Mesenchymal stem cell (in vitro differentiated cells and primary cell): ENCODE measurements at regions not wholly inside any gene's neighbourhood (a gene's known extent, or its start where the extent isn't known, plus 50 kb on each side); places are given as distances from the start of the nearest gene placed in this dataset.

Experiments used
- DNase-seq: peaks from one replicate; pipeline ENCODE4 v3.0.0-alpha.2; 2013
- H2AFZ ChIP-seq: one replicate; pipeline ENCODE4 v1.6.1; 2013; ENCODE audit warnings: low read depth, mild to moderate bottlenecking, control low read depth, inconsistent platforms, low read length, moderate library complexity
- H2AK5ac ChIP-seq: 2 replicates; pipeline ENCODE4 v1.6.1; 2013; ENCODE audit warnings: low read length, moderate library complexity, mild to moderate bottlenecking, inconsistent platforms; ENCODE audit not compliant: severe bottlenecking
- H2BK120ac ChIP-seq: one replicate; pipeline ENCODE4 v1.6.1; 2013; ENCODE audit warnings: low read depth, mild to moderate bottlenecking, inconsistent platforms, low read length, moderate library complexity
- H2BK12ac ChIP-seq, 2 experiments: one replicate each; pipeline ENCODE4 v1.6.1; 2013; ENCODE audit warnings: inconsistent platforms in 2 of 2, low read length in 2 of 2, mild to moderate bottlenecking in 2 of 2, moderate library complexity in 2 of 2, control low read depth in 1 of 2
- H2BK15ac ChIP-seq: one replicate; pipeline ENCODE4 v1.6.1; 2013; ENCODE audit warnings: mild to moderate bottlenecking, low read depth, inconsistent platforms; ENCODE audit not compliant: poor library complexity, severe bottlenecking
- H2BK5ac ChIP-seq: 2 replicates; pipeline ENCODE4 v1.6.1; 2013; ENCODE audit warnings: low read depth, mild to moderate bottlenecking, low read length, control low read depth, inconsistent platforms; ENCODE audit not compliant: poor library complexity, severe bottlenecking
- H3K14ac ChIP-seq, 2 experiments: one replicate each; pipeline ENCODE4 v1.6.1; 2013; ENCODE audit warnings: inconsistent platforms in 2 of 2, low read length in 2 of 2, control low read depth in 1 of 2, mild to moderate bottlenecking in 1 of 2, moderate library complexity in 1 of 2
- H3K18ac ChIP-seq, 2 experiments: one replicate each; pipeline ENCODE4 v1.6.1; 2013; ENCODE audit warnings: inconsistent platforms in 2 of 2, low read length in 2 of 2, control low read depth in 1 of 2, low read depth in 1 of 2, mild to moderate bottlenecking in 1 of 2
- H3K23ac ChIP-seq, 2 experiments: one replicate each; pipeline ENCODE4 v1.6.1; 2013; ENCODE audit warnings: inconsistent platforms in 2 of 2, low read length in 2 of 2, mild to moderate bottlenecking in 2 of 2, moderate library complexity in 2 of 2, control low read depth in 1 of 2
- H3K27ac ChIP-seq: 2 replicates; pipeline ENCODE4 v1.5.1; 2013; ENCODE audit warnings: mild to moderate bottlenecking, moderate library complexity, low read length, control low read depth, inconsistent platforms; ENCODE audit not compliant: poor library complexity, severe bottlenecking
- H3K27me3 ChIP-seq, 2 experiments: 2 replicates each; pipeline versions ENCODE4 v1.6.1 to v1.7.0; 2013; ENCODE audit warnings: low read length in 2 of 2, mild to moderate bottlenecking in 2 of 2, moderate library complexity in 2 of 2, control low read depth in 1 of 2, inconsistent platforms in 1 of 2; ENCODE audit not compliant: control insufficient read depth in 1 of 2, insufficient read depth in 1 of 2
- H3K36me3 ChIP-seq, 2 experiments: 2 replicates each; pipeline versions ENCODE4 v1.6.1 to v1.7.0; 2013; ENCODE audit warnings: low read length in 2 of 2, control low read depth in 1 of 2, inconsistent platforms in 1 of 2, low read depth in 1 of 2, mild to moderate bottlenecking in 1 of 2; ENCODE audit not compliant: insufficient read depth in 2 of 2, control insufficient read depth in 1 of 2
- H3K4ac ChIP-seq, 2 experiments: one replicate each; pipeline ENCODE4 v1.6.1; 2013; ENCODE audit warnings: inconsistent platforms in 2 of 2, low read length in 2 of 2, mild to moderate bottlenecking in 2 of 2, moderate library complexity in 2 of 2, control low read depth in 1 of 2, low read depth in 1 of 2
- H3K4me1 ChIP-seq: 2 replicates; pipeline ENCODE4 v1.6.1; 2013; ENCODE audit warnings: low read depth, low read length, control low read depth; ENCODE audit not compliant: control insufficient read depth, insufficient read depth
- H3K4me2 ChIP-seq: 2 replicates; pipeline ENCODE4 v1.6.1; 2013; ENCODE audit warnings: low read length, mild to moderate bottlenecking, inconsistent platforms; ENCODE audit not compliant: poor library complexity, severe bottlenecking
- H3K4me3 ChIP-seq, 2 experiments: 2 replicates each; pipeline versions ENCODE4 v1.5.1 to v1.7.0; 2013; ENCODE audit warnings: low read length in 2 of 2, mild to moderate bottlenecking in 2 of 2, control low read depth in 1 of 2, low read depth in 1 of 2; ENCODE audit not compliant: insufficient read depth in 1 of 2
- H3K79me1 ChIP-seq: replicated peaks from 2 replicates; pipeline ENCODE4 v1.6.1; 2013; ENCODE audit warnings: mild to moderate bottlenecking, control low read depth, low read length, inconsistent platforms; ENCODE audit not compliant: poor library complexity, severe bottlenecking
- H3K9ac ChIP-seq: 2 replicates; pipeline ENCODE4 v1.7.0; 2013; ENCODE audit warnings: mild to moderate bottlenecking, low read length, moderate library complexity
- H3K9me3 ChIP-seq: 2 replicates; pipeline ENCODE4 v1.7.0; 2013; ENCODE audit warnings: mild to moderate bottlenecking, low read length; ENCODE audit not compliant: control insufficient read depth
- H4K8ac ChIP-seq: one replicate; pipeline ENCODE4 v1.6.1; 2013; ENCODE audit warnings: inconsistent platforms, mild to moderate bottlenecking, low read length, moderate library complexity
- H4K91ac ChIP-seq: one replicate; pipeline ENCODE4 v1.6.1; 2013; ENCODE audit warnings: mild to moderate bottlenecking, low read length, inconsistent platforms
- WGBS: methylation state at CpG from one replicate; pipeline ENCODE4 v1.1.7; 2013; ENCODE audit warnings: mixed read lengths; 5-methylcytosine and 5-hydroxymethylcytosine counted together

GRCh38 chr6:40946738-40947301, 92.2 kb downstream of the UNC5CL start:
- H2AK5ac ChIP-seq: no peak overlapping the region
- WGBS: 100% methylated on average over 1 of the region's 1 CpG
- no peak overlapping the region for H4K91ac ChIP-seq
- H3K27me3 ChIP-seq: no peaks in the 10 kb centered on the region
- no peak overlapping the region for H3K4me2 ChIP-seq
- H3K79me1 ChIP-seq: no peaks in the 10 kb centered on the region
- peaks cover 14% of the 10 kb centered on the region for H3K4me1 ChIP-seq
- H3K4ac ChIP-seq: no peak overlapping the region
- H3K27ac ChIP-seq: no peak overlapping the region
- no peak overlapping the region for H2BK12ac ChIP-seq
- H2BK5ac ChIP-seq: no peak overlapping the region
- H3K23ac ChIP-seq: no peak overlapping the region
- no peak overlapping the region for H3K18ac ChIP-seq
- no peak overlapping the region for H2AFZ ChIP-seq
- H4K8ac ChIP-seq: no peak overlapping the region
- H2BK120ac ChIP-seq: no peak overlapping the region
- DNase-seq: no peak
- no peak overlapping the region for H3K9ac ChIP-seq
- H3K36me3 ChIP-seq: no peaks in the 10 kb centered on the region
- no peak overlapping the region for H3K14ac ChIP-seq
- H3K9me3 ChIP-seq: no peaks in the 10 kb centered on the region
- no peak overlapping the region for H3K4me3 ChIP-seq
- H2BK15ac ChIP-seq: no peak overlapping the region

DNA sequence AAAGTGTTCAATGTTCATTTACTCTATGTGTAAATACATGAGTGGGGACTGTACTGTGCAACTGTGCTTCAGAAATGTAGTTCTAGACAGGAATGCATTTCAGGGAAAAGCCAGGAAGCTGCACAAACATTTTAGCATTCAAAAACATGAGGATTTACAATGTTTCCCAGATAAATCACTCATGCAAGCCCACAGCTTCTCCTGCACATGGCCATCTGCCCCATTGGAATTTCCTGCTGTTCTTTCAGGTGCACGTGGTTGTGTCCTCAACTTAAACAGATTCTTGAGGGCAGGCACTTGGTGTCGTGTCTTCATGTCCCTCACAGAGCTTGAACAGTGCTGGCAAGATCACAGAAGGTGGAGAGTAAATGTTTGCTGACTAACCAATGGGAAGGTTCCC, 101.5 kb downstream of the UNC5CL start:
- no peaks in the 10 kb centered on the region for H3K79me1 ChIP-seq
- H3K4me2 ChIP-seq: peak overlapping the region; percentile 17
- H4K91ac ChIP-seq: peak overlapping the region; percentile 43
- H3K27ac ChIP-seq: peak overlapping the region; percentile 41
- no peak overlapping the region for H3K14ac ChIP-seq
- peak overlapping the region; percentile 43 to 51 for H2BK12ac ChIP-seq
- no peak overlapping the region for H3K4me3 ChIP-seq
- no peak overlapping the region for H3K23ac ChIP-seq
- peak; percentile 73 for DNase-seq
- H3K27me3 ChIP-seq: no peaks in the 10 kb centered on the region
- peak overlapping the region; percentile 59 for H4K8ac ChIP-seq
- no peaks in the 10 kb centered on the region for H3K36me3 ChIP-seq
- H2AK5ac ChIP-seq: no peak overlapping the region
- peak overlapping the region; percentile 4 for H2BK15ac ChIP-seq
- no peak overlapping the region for H2AFZ ChIP-seq
- peak overlapping the region; percentile 24 for H2BK120ac ChIP-seq
- WGBS: 3% methylated on average over 2 of the region's 2 CpGs
- H3K18ac ChIP-seq: peak overlapping the region; percentile 37 to 50
- peaks cover 13% of the 10 kb centered on the region for H3K4me1 ChIP-seq
- peak overlapping the region in 1 of 2 experiments; percentile 19 for H3K4ac ChIP-seq
- H3K9ac ChIP-seq: no peak overlapping the region
- H3K9me3 ChIP-seq: no peaks in the 10 kb centered on the region
- H2BK5ac ChIP-seq: no peak overlapping the region

- Histone ChIP-seq H3K18ac (peak overlapping the region; percentile 84 to 96), H3K9me3 (no peaks in the 10 kb centered on the region), H3K4me1 (peaks cover 13% of the 10 kb centered on the region), H4K91ac (peak overlapping the region; percentile 57), H2BK15ac (no peak overlapping the region), H3K27me3 (no peaks in the 10 kb centered on the region), H3K4ac (no peak overlapping the region), H3K27ac (peak overlapping the region; percentile 41), H3K79me1 (no peaks in the 10 kb centered on the region), H2AFZ (no peak overlapping the region), H3K14ac (no peak overlapping the region), H3K23ac (no peak overlapping the region), H2BK120ac (peak overlapping the region; percentile 24), H4K8ac (peak overlapping the region; percentile 62), H3K36me3 (no peaks in the 10 kb centered on the region), H3K4me2 (no peak overlapping the region), H2BK12ac (no peak overlapping the region), H3K9ac (no peak overlapping the region), H2AK5ac (peak overlapping the region; percentile 83), H2BK5ac (no peak overlapping the region), H3K4me3 (no peak overlapping the region)
- no CpG with 5 or more reads among the region's 3 CpGs for WGBS
- peak; percentile 97 for DNase-seq
These were observed 102.2 kb downstream of the UNC5CL start for GRCh38 chr6:40936818-40937251.

- Histone ChIP-seq H3K14ac (no peak overlapping the region), H2BK12ac (peak overlapping the region in 1 of 2 experiments; percentile 80), H3K4me2 (no peak overlapping the region), H3K4me1 (peaks cover 13% of the 10 kb centered on the region), H2AK5ac (no peak overlapping the region), H3K4ac (no peak overlapping the region), H2BK120ac (no peak overlapping the region), H3K27ac (no peak overlapping the region), H3K18ac (no peak overlapping the region), H2BK5ac (no peak overlapping the region), H3K9ac (no peak overlapping the region), H3K23ac (no peak overlapping the region), H3K79me1 (no peaks in the 10 kb centered on the region), H4K91ac (no peak overlapping the region), H3K9me3 (no peaks in the 10 kb centered on the region), H3K4me3 (no peak overlapping the region), H4K8ac (no peak overlapping the region), H2AFZ (no peak overlapping the region), H2BK15ac (no peak overlapping the region), H3K36me3 (no peaks in the 10 kb centered on the region), H3K27me3 (no peaks in the 10 kb centered on the region)
- WGBS: 52% methylated on average over 4 of the region's 5 CpGs
- peak; percentile 50 for DNase-seq
These were observed 105.2 kb downstream of the UNC5CL start for GRCh38 chr6:40933864-40934263.
